NCI-H2107 treated with DMSO at 0.1 percent for 48 hours (cell line): ENCODE measurements at regions not wholly inside any gene's neighbourhood (a gene's known extent, or its start where the extent isn't known, plus 50 kb on each side); places are given as distances from the start of the nearest gene placed in this dataset.
"Not testable (repeated sequence)": the region's sequence is repeated elsewhere in the genome, so short reads cannot be mapped to it uniquely, and the experiment has no call there.

Source experiments
- DNase-seq: peaks from one replicate; lab custom pipeline; 2025; ENCODE audit not compliant: unreplicated experiment; lab: John Stamatoyannopoulos, UW

- no peak for DNase-seq
Observed at GRCh38 chr18:38250971-38251370, 685.4 kb upstream of the CELF4 start.

- no peak for DNase-seq
Observed at GRCh38 chr18:38244480-38244879, 678.9 kb upstream of the CELF4 start.

- DNase-seq: no peak
Observed at GRCh38 chr18:38243291-38243690, 677.7 kb upstream of the CELF4 start.

- DNase-seq: no peak
Observed at GRCh38 chr18:38241736-38242135, 676.1 kb upstream of the CELF4 start.

GRCh38 chr18:38241216-38241615 is 675.6 kb upstream of the CELF4 start:
- DNase-seq: no peak

GRCh38 chr18:38239606-38240005 is 674.0 kb upstream of the CELF4 start:
- DNase-seq: no peak

GRCh38 chr18:38237796-38238195 is 672.2 kb upstream of the CELF4 start:
- no peak for DNase-seq

GRCh38 chr18:38221476-38222100 is 656.0 kb upstream of the CELF4 start:
- DNase-seq: peak; percentile 31

GRCh38 chr18:38198956-38199355 is 633.4 kb upstream of the CELF4 start:
- no peak for DNase-seq

- DNase-seq: no peak
Observed at GRCh38 chr18:38198526-38198925, 632.9 kb upstream of the CELF4 start.

- no peak for DNase-seq
Observed at GRCh38 chr18:38186491-38186890, 620.9 kb upstream of the CELF4 start.

- DNase-seq: peak; percentile 62
Observed at GRCh38 chr18:38174594-38174993, 609.0 kb upstream of the CELF4 start.

GRCh38 chr18:38174173-38174572 is 608.6 kb upstream of the CELF4 start:
- DNase-seq: peak; percentile 62

GRCh38 chr18:38170845-38171244 is 605.2 kb upstream of the CELF4 start:
- no peak for DNase-seq

- no peak for DNase-seq
Observed at GRCh38 chr18:38167623-38168022, 602.0 kb upstream of the CELF4 start.

- DNase-seq: not testable (repeated sequence)
Observed at GRCh38 chr18:38153116-38153515, 587.5 kb upstream of the CELF4 start.

- DNase-seq: no peak
Observed at GRCh38 chr18:38116716-38117115, 551.1 kb upstream of the CELF4 start.

GRCh38 chr18:38115201-38115600 is 549.6 kb upstream of the CELF4 start:
- no peak for DNase-seq

- DNase-seq: no peak
Observed at GRCh38 chr18:38087538-38087937, 521.9 kb upstream of the CELF4 start.

GRCh38 chr18:38081516-38081915 is 515.9 kb upstream of the CELF4 start:
- DNase-seq: no peak

- DNase-seq: no peak
Observed at GRCh38 chr18:38077229-38077628, 511.6 kb upstream of the CELF4 start.

GRCh38 chr18:38076346-38077070 is 510.9 kb upstream of the CELF4 start:
- no peak for DNase-seq
